BLaER1 treated with 17β-estradiol and CSF1 and Interleukin-3, amounts not matched to agents 10 nM and 100 nM (cell line): ENCODE measurements at regions not wholly inside any gene's neighbourhood (a gene's known extent, or its start where the extent isn't known, plus 50 kb on each side); places are given as distances from the start of the nearest gene placed in this dataset.
"Not testable (repeated sequence)": the region's sequence is repeated elsewhere in the genome, so short reads cannot be mapped to it uniquely, and the experiment has no call there.

Experiments
- H3K27ac ChIP-seq, 11 experiments: shearing (Covaris generic); formaldehyde crosslinking; 2 replicates each; pipeline ENCODE4 v1.8.1; 2022
- H3K27me3 ChIP-seq, 11 experiments: shearing (Covaris generic); formaldehyde crosslinking; 2 replicates each; pipeline ENCODE4 v1.8.1; 2022
- H3K36me3 ChIP-seq, 11 experiments: shearing (Covaris generic); formaldehyde crosslinking; 2 replicates each; pipeline ENCODE4 v1.8.1; 2022
- H3K4me1 ChIP-seq, 10 experiments: shearing (Covaris generic); formaldehyde crosslinking; 2 replicates each; pipeline ENCODE4 v1.8.1; 2022
- H3K4me2 ChIP-seq, 11 experiments: shearing (Covaris generic); formaldehyde crosslinking; 2 replicates each; pipeline ENCODE4 v1.8.1; 2022
- H3K4me3 ChIP-seq, 10 experiments: shearing (Covaris generic); formaldehyde crosslinking; 2 replicates each; pipeline ENCODE4 v1.8.1; 2022
- H3K9ac ChIP-seq, 11 experiments: shearing (Covaris generic); formaldehyde crosslinking; 2 replicates each; pipeline ENCODE4 v1.8.1; 2022
- H3K9me3 ChIP-seq, 11 experiments: shearing (Covaris generic); formaldehyde crosslinking; replicated peaks in 1 of 11; 2 replicates each; pipeline ENCODE4 v1.8.1; 2022
- H4K20me1 ChIP-seq, 11 experiments: shearing (Covaris generic); formaldehyde crosslinking; 2 replicates each; pipeline ENCODE4 v1.8.1; 2022
- Cebpa-rat ChIP-seq, 11 experiments: shearing (Covaris generic); IDR thresholded peaks; 2 replicates each; pipeline ENCODE4 v1.8.1; 2022

DNA sequence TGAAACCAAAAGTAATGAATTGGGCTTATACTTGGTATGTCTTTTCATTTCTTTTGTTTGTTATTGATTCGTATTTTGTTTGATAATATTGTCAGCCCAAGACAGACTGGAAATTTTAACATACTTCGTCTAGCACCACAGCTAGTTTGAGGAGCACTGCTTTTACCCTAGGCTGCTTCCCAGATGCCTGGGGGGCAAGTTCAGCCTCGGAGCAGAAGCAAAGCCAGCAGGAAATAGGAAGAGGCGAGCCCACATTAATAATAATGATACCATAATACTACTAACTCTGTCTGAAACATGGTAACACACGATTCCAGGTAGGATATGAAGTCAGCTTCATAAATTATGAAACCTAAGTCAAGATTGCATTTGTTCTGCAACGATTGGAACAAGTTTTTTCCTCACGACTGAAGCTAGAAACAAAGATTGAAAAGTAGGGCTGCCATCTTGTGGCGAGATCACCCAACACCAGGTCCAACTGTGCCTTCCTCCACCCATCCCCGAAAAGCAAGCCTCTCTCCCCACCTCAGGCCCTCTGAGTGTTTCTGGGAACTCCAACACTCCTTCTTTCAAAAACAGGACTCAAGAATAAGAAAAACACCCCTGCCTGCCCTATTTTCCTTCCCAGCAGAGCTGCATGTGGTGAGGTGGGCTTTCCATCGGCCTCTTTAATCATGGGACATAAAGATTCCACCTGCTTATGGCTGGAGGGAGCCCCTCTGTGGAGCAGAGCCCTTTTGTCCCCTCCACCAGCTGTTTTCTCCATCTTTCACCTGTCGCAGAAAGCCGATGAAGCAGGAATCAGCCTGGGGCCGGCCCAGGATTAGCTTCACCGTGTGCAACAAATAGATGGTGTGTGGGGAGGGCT lies 236.4 kb downstream of the CAAP1 start:
- H3K9ac ChIP-seq: no peak overlapping the region
- no peaks in the 10 kb centered on the region for H4K20me1 ChIP-seq
- H3K27me3 ChIP-seq: no peaks in the 10 kb centered on the region
- H3K36me3 ChIP-seq: no peaks in the 10 kb centered on the region
- no peak overlapping the region for H3K4me3 ChIP-seq
- no peak overlapping the region for H3K27ac ChIP-seq
- H3K9me3 ChIP-seq: peaks cover 0 to 8% (median 0%) of the 10 kb centered on the region in 11 experiments; a peak in 2 of 22 replicates
- H3K4me1 ChIP-seq: peaks cover 6 to 22% (median 8%) of the 10 kb centered on the region in 10 experiments; a peak in 12 of 20 replicates
- H3K4me2 ChIP-seq: peak overlapping the region in 2 of 11 experiments; percentile 25 to 45; a peak in 3 of 22 replicates
- no peak for TF ChIP-seq Cebpa-rat (IDR thresholded peaks at IDR 0.05)

DNA sequence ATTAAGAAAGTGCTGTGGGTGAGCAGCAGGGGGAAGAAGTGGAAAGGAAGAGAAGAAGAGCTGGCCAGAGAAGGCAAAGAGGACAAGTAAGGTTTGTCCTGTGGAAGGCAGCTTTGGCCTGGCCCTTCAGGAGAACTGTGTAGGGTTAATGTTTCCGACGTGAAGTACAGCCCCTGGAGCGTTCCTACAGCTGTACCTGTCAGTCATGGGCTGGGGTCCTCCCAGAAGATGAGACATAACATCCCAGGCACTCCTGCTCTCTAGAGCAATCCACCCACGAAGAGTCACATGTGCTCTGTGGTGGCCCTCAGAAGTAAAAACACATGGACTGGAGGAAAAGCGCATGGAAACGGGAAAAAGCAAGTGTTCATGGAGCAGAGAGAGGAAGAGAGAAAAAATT lies 237.4 kb downstream of the CAAP1 start:
- H3K27me3 ChIP-seq: no peaks in the 10 kb centered on the region
- H3K4me3 ChIP-seq: no peak overlapping the region
- no peak overlapping the region for H3K9ac ChIP-seq
- H3K36me3 ChIP-seq: no peaks in the 10 kb centered on the region
- no peak overlapping the region for H3K27ac ChIP-seq
- H3K4me2 ChIP-seq: no peak overlapping the region
- no peak for TF ChIP-seq Cebpa-rat (IDR thresholded peaks at IDR 0.05)
- peaks cover 0 to 12% (median 0%) of the 10 kb centered on the region in 11 experiments; a peak in 2 of 22 replicates for H3K9me3 ChIP-seq
- H4K20me1 ChIP-seq: no peaks in the 10 kb centered on the region
- H3K4me1 ChIP-seq: peaks cover 6 to 26% (median 8%) of the 10 kb centered on the region in 10 experiments; a peak in 12 of 20 replicates

DNA sequence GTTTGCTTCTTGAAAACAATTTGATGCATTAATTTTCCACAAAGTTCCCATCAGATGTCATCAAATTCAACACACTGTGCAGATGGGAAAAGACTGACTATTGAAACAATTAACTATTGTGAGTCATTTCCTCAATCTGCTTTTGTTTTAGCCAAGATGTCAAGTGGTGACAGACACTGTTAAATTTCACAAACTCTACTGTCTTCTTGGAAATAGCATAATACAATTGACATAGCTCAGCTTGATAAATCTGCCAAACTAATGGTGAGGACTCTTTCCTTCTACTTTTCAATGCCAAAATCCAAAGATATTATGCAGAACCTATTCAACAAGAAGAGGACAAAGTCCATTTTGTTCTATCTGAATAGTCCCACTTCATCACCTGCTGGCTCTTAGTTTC lies 242.3 kb downstream of the CAAP1 start:
- Histone ChIP-seq H3K9ac (no peak overlapping the region), H3K36me3 (no peaks in the 10 kb centered on the region), H3K27ac (no peak overlapping the region), H3K4me3 (no peak overlapping the region), H3K4me1 (peaks cover 0 to 28% (median 0%) of the 10 kb centered on the region in 10 experiments; a peak in 4 of 20 replicates), H4K20me1 (no peaks in the 10 kb centered on the region), H3K4me2 (no peak overlapping the region), H3K9me3 (peaks cover 0 to 12% (median 0%) of the 10 kb centered on the region in 11 experiments; a peak in 2 of 22 replicates), H3K27me3 (no peaks in the 10 kb centered on the region)
- TF ChIP-seq Cebpa-rat (IDR thresholded peaks at IDR 0.05): no peak

DNA sequence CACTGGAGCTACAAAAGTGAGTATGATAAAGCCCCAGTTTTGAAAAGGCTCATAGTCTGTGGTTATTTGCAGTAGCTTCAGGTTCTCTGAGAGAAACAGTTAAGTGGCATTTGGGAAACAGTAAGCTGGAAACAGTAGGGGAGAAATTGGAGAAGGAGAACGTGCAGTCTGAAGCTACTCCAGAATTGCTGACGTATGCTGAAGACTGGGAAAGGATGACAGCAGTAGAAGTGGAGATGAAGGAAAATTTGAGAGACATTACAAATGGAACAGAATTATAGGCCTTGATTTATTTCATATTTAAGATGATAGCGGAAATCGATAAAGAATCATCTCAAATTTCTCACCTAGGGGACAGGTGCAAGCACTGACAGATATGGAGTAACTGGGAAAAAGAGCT lies 248.8 kb downstream of the CAAP1 start:
- no peak overlapping the region for H3K27ac ChIP-seq
- no peaks in the 10 kb centered on the region for H3K9me3 ChIP-seq
- no peak overlapping the region for H3K4me3 ChIP-seq
- H3K36me3 ChIP-seq: no peaks in the 10 kb centered on the region
- TF ChIP-seq Cebpa-rat (IDR thresholded peaks at IDR 0.05): no peak
- no peak overlapping the region for H3K9ac ChIP-seq
- no peaks in the 10 kb centered on the region for H3K4me1 ChIP-seq
- no peak overlapping the region for H3K4me2 ChIP-seq
- H4K20me1 ChIP-seq: no peaks in the 10 kb centered on the region
- H3K27me3 ChIP-seq: no peaks in the 10 kb centered on the region

GRCh38 chr9:26639761-26640160 lies 252.8 kb downstream of the CAAP1 start:
- H3K9ac ChIP-seq: no peak overlapping the region
- no peak overlapping the region for H3K4me2 ChIP-seq
- no peaks in the 10 kb centered on the region; a peak in 1 of 22 replicates for H3K9me3 ChIP-seq
- H3K4me1 ChIP-seq: no peaks in the 10 kb centered on the region
- no peak for TF ChIP-seq Cebpa-rat (IDR thresholded peaks at IDR 0.05)
- no peaks in the 10 kb centered on the region for H3K27me3 ChIP-seq
- H3K4me3 ChIP-seq: no peak overlapping the region
- no peaks in the 10 kb centered on the region for H4K20me1 ChIP-seq
- H3K36me3 ChIP-seq: no peaks in the 10 kb centered on the region
- no peak overlapping the region for H3K27ac ChIP-seq

- Histone ChIP-seq H3K36me3 (no peaks in the 10 kb centered on the region), H3K4me1 (no peaks in the 10 kb centered on the region), H3K4me3 (no peak overlapping the region), H4K20me1 (no peaks in the 10 kb centered on the region), H3K27ac (no peak overlapping the region), H3K9me3 (peaks cover 0 to 5% (median 0%) of the 10 kb centered on the region in 11 experiments; a peak in 1 of 22 replicates), H3K9ac (no peak overlapping the region), H3K4me2 (no peak overlapping the region), H3K27me3 (no peaks in the 10 kb centered on the region)
- TF ChIP-seq Cebpa-rat (IDR thresholded peaks at IDR 0.05): no peak
These were observed 255.5 kb downstream of the CAAP1 start for GRCh38 chr9:26637101-26637500.

DNA sequence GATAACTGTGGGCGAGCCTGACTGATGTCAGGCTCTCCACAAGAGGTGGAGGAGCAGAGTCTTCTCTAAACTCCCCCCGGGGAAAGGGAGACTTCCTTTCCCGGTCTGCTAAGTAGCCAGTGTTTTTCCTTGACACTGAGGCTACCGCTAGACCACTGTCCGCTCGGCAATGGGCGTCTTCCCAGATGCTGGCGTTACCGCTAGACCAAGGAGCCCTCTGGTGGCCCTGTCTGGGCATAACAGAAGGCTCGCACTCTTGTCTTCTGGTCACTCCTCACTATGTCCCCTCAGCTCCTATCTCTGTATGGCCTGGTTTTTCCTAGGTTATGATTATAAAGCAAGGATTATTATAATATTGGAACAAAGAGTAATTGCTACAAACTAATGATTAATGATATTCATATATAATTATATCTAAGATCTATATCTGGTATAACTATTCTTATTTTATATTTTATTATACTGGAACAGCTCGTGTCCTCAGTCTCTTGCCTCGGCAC lies 278.7 kb downstream of the CAAP1 start:
- not testable (repeated sequence) for H3K9me3 ChIP-seq, H4K20me1 ChIP-seq, H3K27me3 ChIP-seq, H3K27ac ChIP-seq, H3K4me3 ChIP-seq, H3K4me2 ChIP-seq, H3K4me1 ChIP-seq, H3K36me3 ChIP-seq, H3K9ac ChIP-seq

DNA sequence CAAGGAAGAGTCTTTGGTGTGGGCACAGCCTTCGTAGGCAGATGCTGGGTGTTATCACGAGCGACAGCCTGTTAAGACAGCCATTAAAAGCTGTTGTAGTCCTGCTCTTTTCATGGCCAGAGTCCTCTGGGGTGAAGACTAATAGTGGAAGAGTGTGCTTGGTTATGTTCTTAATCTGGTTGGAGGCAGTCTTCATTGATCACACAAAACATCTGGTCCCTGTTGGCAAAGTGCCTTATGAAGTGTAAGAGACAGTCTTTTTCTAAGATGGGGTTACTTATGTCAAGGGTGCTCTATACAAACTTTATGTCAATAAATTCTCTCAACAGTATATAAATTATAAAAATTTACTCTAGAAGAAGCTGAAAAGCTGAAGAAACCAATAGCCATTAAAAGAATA lies 280.4 kb downstream of the CAAP1 start:
- H3K27ac ChIP-seq: no peak overlapping the region
- H3K4me1 ChIP-seq: no peaks in the 10 kb centered on the region
- H3K4me3 ChIP-seq: no peak overlapping the region
- H3K9me3 ChIP-seq: no peaks in the 10 kb centered on the region
- TF ChIP-seq Cebpa-rat (IDR thresholded peaks at IDR 0.05): no peak
- H3K27me3 ChIP-seq: no peaks in the 10 kb centered on the region
- H3K9ac ChIP-seq: no peak overlapping the region
- H3K36me3 ChIP-seq: no peaks in the 10 kb centered on the region
- H3K4me2 ChIP-seq: no peak overlapping the region
- no peaks in the 10 kb centered on the region for H4K20me1 ChIP-seq

DNA sequence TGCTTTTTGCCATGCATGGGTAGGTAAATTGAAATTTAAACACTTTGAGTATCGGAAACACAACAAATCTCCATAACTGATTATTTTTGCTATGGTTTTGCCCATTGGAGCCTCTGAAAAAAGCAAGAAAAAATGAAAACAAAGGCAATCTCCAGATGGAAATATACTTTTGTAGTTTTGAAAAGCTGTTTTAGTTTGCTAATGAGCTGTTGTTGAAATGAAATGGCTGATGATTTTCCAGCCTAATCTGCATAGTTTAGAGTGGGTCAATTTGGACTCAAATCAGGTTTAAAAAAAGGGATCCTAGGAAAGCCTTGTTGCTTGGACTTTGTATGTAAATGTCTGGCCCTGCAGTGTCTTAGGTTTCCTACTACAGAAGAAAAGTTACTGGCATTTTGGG lies 285.8 kb downstream of the CAAP1 start:
- Histone ChIP-seq H3K4me1 (no peaks in the 10 kb centered on the region), H3K4me3 (no peak overlapping the region), H3K27me3 (no peaks in the 10 kb centered on the region), H3K4me2 (no peak overlapping the region), H3K36me3 (no peaks in the 10 kb centered on the region), H3K27ac (no peak overlapping the region), H3K9ac (no peak overlapping the region), H3K9me3 (no peaks in the 10 kb centered on the region), H4K20me1 (no peaks in the 10 kb centered on the region)
- no peak for TF ChIP-seq Cebpa-rat (IDR thresholded peaks at IDR 0.05)

- H3K4me3 ChIP-seq: no peak overlapping the region
- no peaks in the 10 kb centered on the region for H3K36me3 ChIP-seq
- no peaks in the 10 kb centered on the region for H3K4me1 ChIP-seq
- no peak overlapping the region for H3K4me2 ChIP-seq
- H3K27ac ChIP-seq: no peak overlapping the region
- no peak overlapping the region for H3K9ac ChIP-seq
- no peaks in the 10 kb centered on the region for H3K27me3 ChIP-seq
- TF ChIP-seq Cebpa-rat (IDR thresholded peaks at IDR 0.05): no peak
- peaks cover 0 to 9% (median 0%) of the 10 kb centered on the region in 11 experiments; a peak in 3 of 22 replicates for H3K9me3 ChIP-seq
- no peaks in the 10 kb centered on the region for H4K20me1 ChIP-seq
These were observed 287.2 kb downstream of the CAAP1 start for GRCh38 chr9:26605367-26605766.
